Stimulated activated memory B cell treated with anti-CD40 and anti-IgM and Interleukin-4, amounts not matched to agents 10 μg/mL and 1 μg/mL and 100 μg/mL, for 72 hours (primary cell): ENCODE measurements at regions not wholly inside any gene's neighbourhood (a gene's known extent, or its start where the extent isn't known, plus 50 kb on each side); places are given as distances from the start of the nearest gene placed in this dataset.

Experiments
- ATAC-seq: fragments of 150-1000 bp; cut with Tn5 transposase; 2 replicates; pipeline ENCODE4 v1.10.0; 2021
- H3K27ac Mint-ChIP-seq: one replicate; pipeline ENCODE4 v1.8.0; 2022; ENCODE audit warnings: mild to moderate bottlenecking, mixed read lengths
- H3K27me3 Mint-ChIP-seq: one replicate; pipeline ENCODE4 v1.8.0; 2022; ENCODE audit warnings: mixed read lengths
- H3K36me3 Mint-ChIP-seq: one replicate; pipeline ENCODE4 v1.8.0; 2022; ENCODE audit warnings: mixed read lengths
- H3K4me1 Mint-ChIP-seq: one replicate; pipeline ENCODE4 v1.8.0; 2022; ENCODE audit warnings: mixed read lengths
- H3K4me3 Mint-ChIP-seq: one replicate; pipeline ENCODE4 v1.8.0; 2022; ENCODE audit warnings: mild to moderate bottlenecking, moderate library complexity, mixed read lengths
- H3K9me3 Mint-ChIP-seq: one replicate; pipeline ENCODE4 v1.8.0; 2022; ENCODE audit warnings: mixed read lengths

- no peaks in the 10 kb centered on the region for H3K4me1 Mint-ChIP-seq
- H3K36me3 Mint-ChIP-seq = no peaks in the 10 kb centered on the region
- peaks cover 3% of the 10 kb centered on the region for H3K9me3 Mint-ChIP-seq
- no peak overlapping the region for H3K27ac Mint-ChIP-seq
- no peak overlapping the region for H3K4me3 Mint-ChIP-seq
- H3K27me3 Mint-ChIP-seq = no peaks in the 10 kb centered on the region
- no peak for ATAC-seq
Measured at GRCh38 chr17:70808596-70808995, 639.3 kb downstream of the KCNJ2 start.

GRCh38 chr17:70810609-70811008 is 641.3 kb downstream of the KCNJ2 start:
- no peak overlapping the region for H3K27ac Mint-ChIP-seq
- no peaks in the 10 kb centered on the region for H3K4me1 Mint-ChIP-seq
- ATAC-seq = no peak
- no peaks in the 10 kb centered on the region for H3K27me3 Mint-ChIP-seq
- no peaks in the 10 kb centered on the region for H3K9me3 Mint-ChIP-seq
- H3K4me3 Mint-ChIP-seq = no peak overlapping the region
- H3K36me3 Mint-ChIP-seq = no peaks in the 10 kb centered on the region

GRCh38 chr17:70813355-70813930 is 644.1 kb downstream of the KCNJ2 start:
- Mint-ChIP-seq H3K4me1 (no peaks in the 10 kb centered on the region), H3K36me3 (no peaks in the 10 kb centered on the region), H3K9me3 (peaks cover 7% of the 10 kb centered on the region), H3K27me3 (no peaks in the 10 kb centered on the region), H3K4me3 (no peak overlapping the region), H3K27ac (no peak overlapping the region)
- ATAC-seq = no peak

GRCh38 chr17:70819183-70819582 is 649.9 kb downstream of the KCNJ2 start:
- no peak for ATAC-seq
- H3K27me3 Mint-ChIP-seq = no peaks in the 10 kb centered on the region
- peaks cover 12% of the 10 kb centered on the region for H3K9me3 Mint-ChIP-seq
- no peaks in the 10 kb centered on the region for H3K4me1 Mint-ChIP-seq
- H3K27ac Mint-ChIP-seq = no peak overlapping the region
- H3K36me3 Mint-ChIP-seq = no peaks in the 10 kb centered on the region
- no peak overlapping the region for H3K4me3 Mint-ChIP-seq

- no peak for ATAC-seq
- no peak overlapping the region for H3K4me3 Mint-ChIP-seq
- no peaks in the 10 kb centered on the region for H3K36me3 Mint-ChIP-seq
- peaks cover 12% of the 10 kb centered on the region for H3K9me3 Mint-ChIP-seq
- H3K27me3 Mint-ChIP-seq = no peaks in the 10 kb centered on the region
- no peak overlapping the region for H3K27ac Mint-ChIP-seq
- H3K4me1 Mint-ChIP-seq = no peaks in the 10 kb centered on the region
Measured at GRCh38 chr17:70820276-70820675, 650.9 kb downstream of the KCNJ2 start.

- Mint-ChIP-seq H3K4me1 (no peaks in the 10 kb centered on the region), H3K27ac (no peak overlapping the region), H3K36me3 (no peaks in the 10 kb centered on the region)
Measured at GRCh38 chr17:70825321-70826125, 656.2 kb downstream of the KCNJ2 start.

GRCh38 chr17:70829876-70830275 is 660.5 kb downstream of the KCNJ2 start:
- Mint-ChIP-seq H3K9me3 (no peaks in the 10 kb centered on the region), H3K36me3 (no peaks in the 10 kb centered on the region), H3K4me3 (no peak overlapping the region), H3K27ac (no peak overlapping the region), H3K27me3 (no peaks in the 10 kb centered on the region), H3K4me1 (no peaks in the 10 kb centered on the region)
- ATAC-seq = no peak

More at GRCh38 chr17:70825321-70826125, 656.2 kb downstream of the KCNJ2 start:
- peaks cover 5% of the 10 kb centered on the region for H3K9me3 Mint-ChIP-seq
- no peak for ATAC-seq
- H3K27me3 Mint-ChIP-seq = no peaks in the 10 kb centered on the region
- H3K4me3 Mint-ChIP-seq = no peak overlapping the region

- Mint-ChIP-seq H3K4me3 (no peak overlapping the region), H3K4me1 (no peaks in the 10 kb centered on the region), H3K27ac (no peak overlapping the region), H3K36me3 (no peaks in the 10 kb centered on the region), H3K9me3 (peaks cover 5% of the 10 kb centered on the region), H3K27me3 (no peaks in the 10 kb centered on the region)
- ATAC-seq = no peak
Measured at GRCh38 chr17:70834039-70834438, 664.7 kb downstream of the KCNJ2 start.

GRCh38 chr17:70848785-70849184 is 679.5 kb downstream of the KCNJ2 start:
- Mint-ChIP-seq H3K4me3 (no peak overlapping the region), H3K36me3 (no peaks in the 10 kb centered on the region), H3K27ac (no peak overlapping the region), H3K27me3 (no peaks in the 10 kb centered on the region), H3K9me3 (no peaks in the 10 kb centered on the region), H3K4me1 (no peaks in the 10 kb centered on the region)
- ATAC-seq = no peak

GRCh38 chr17:70855401-70856054 is 686.2 kb downstream of the KCNJ2 start:
- Mint-ChIP-seq H3K36me3 (no peaks in the 10 kb centered on the region), H3K4me1 (no peaks in the 10 kb centered on the region), H3K4me3 (no peak overlapping the region), H3K27me3 (no peaks in the 10 kb centered on the region), H3K9me3 (no peaks in the 10 kb centered on the region), H3K27ac (no peak overlapping the region)
- no peak for ATAC-seq

GRCh38 chr17:70857351-70857750 is 688.0 kb downstream of the KCNJ2 start:
- no peaks in the 10 kb centered on the region for H3K36me3 Mint-ChIP-seq
- no peaks in the 10 kb centered on the region for H3K4me1 Mint-ChIP-seq
- no peaks in the 10 kb centered on the region for H3K27me3 Mint-ChIP-seq
- ATAC-seq = no peak
- H3K9me3 Mint-ChIP-seq = no peaks in the 10 kb centered on the region
- no peak overlapping the region for H3K4me3 Mint-ChIP-seq
- H3K27ac Mint-ChIP-seq = no peak overlapping the region

GRCh38 chr17:70859829-70860228 is 690.5 kb downstream of the KCNJ2 start:
- H3K36me3 Mint-ChIP-seq = no peaks in the 10 kb centered on the region
- H3K27me3 Mint-ChIP-seq = no peaks in the 10 kb centered on the region
- H3K9me3 Mint-ChIP-seq = peaks cover 8% of the 10 kb centered on the region
- no peaks in the 10 kb centered on the region for H3K4me1 Mint-ChIP-seq
- ATAC-seq = no peak
- no peak overlapping the region for H3K27ac Mint-ChIP-seq
- no peak overlapping the region for H3K4me3 Mint-ChIP-seq

GRCh38 chr17:70862295-70862694 is 693.0 kb downstream of the KCNJ2 start:
- H3K36me3 Mint-ChIP-seq = no peaks in the 10 kb centered on the region
- H3K27ac Mint-ChIP-seq = no peak overlapping the region
- H3K4me3 Mint-ChIP-seq = no peak overlapping the region
- H3K9me3 Mint-ChIP-seq = peaks cover 8% of the 10 kb centered on the region
- no peaks in the 10 kb centered on the region for H3K27me3 Mint-ChIP-seq
- ATAC-seq = no peak
- no peaks in the 10 kb centered on the region for H3K4me1 Mint-ChIP-seq

GRCh38 chr17:70863436-70864248 is 694.3 kb downstream of the KCNJ2 start:
- no peak for ATAC-seq
- H3K36me3 Mint-ChIP-seq = no peaks in the 10 kb centered on the region
- no peaks in the 10 kb centered on the region for H3K4me1 Mint-ChIP-seq
- no peak overlapping the region for H3K4me3 Mint-ChIP-seq
- no peak overlapping the region for H3K27ac Mint-ChIP-seq
- peaks cover 8% of the 10 kb centered on the region for H3K9me3 Mint-ChIP-seq
- no peaks in the 10 kb centered on the region for H3K27me3 Mint-ChIP-seq
